PC-3 (cell line): ENCODE measurements at regions not wholly inside any gene's neighbourhood (a gene's known extent, or its start where the extent isn't known, plus 50 kb on each side); places are given as distances from the start of the nearest gene placed in this dataset.

Experiments
- ATAC-seq: fragments of 200-7000 bp; cut with Tn5 transposase; 2 replicates; pipeline ENCODE4 v1.9.1; 2020; ENCODE audit warnings: mild to moderate bottlenecking, moderate library complexity
- BruUV-seq: library from RNA; stranded (reverse); fragments of 400-500 nt; replicated peaks from 2 replicates; lab custom pipeline; 2021; lab: Mats Ljungman, UMichigan
- CTCF ChIA-PET: fragments of 300-600 bp; sonication (Branson Sonifier 250); formaldehyde crosslinking; loops from one replicate; lab custom pipeline; 2022; ENCODE audit warnings: antibody characterized with exemption; lab: Charles Lee
- POLR2A ChIA-PET: fragments of 300-600 bp; sonication (Branson Sonifier 250); formaldehyde crosslinking; loops from one replicate; lab custom pipeline; 2022; ENCODE audit warnings: antibody characterized with exemption; ENCODE audit not compliant: unreplicated experiment; lab: Charles Lee
- DNase-seq: peaks from one replicate; pipeline ENCODE4 v3.0.0-alpha.2; 2015
- H2AFZ ChIP-seq: fragments of 300-600 bp; sonication (generic); 2 replicates; pipeline ENCODE4 v1.6.0; 2016; ENCODE audit warnings: antibody characterized with exemption, low read length
- H3F3A ChIP-seq: fragments of 300-600 bp; sonication (generic); one replicate; pipeline ENCODE4 v1.6.0; 2017; ENCODE audit warnings: antibody characterized with exemption, low read length, control low read depth, mild to moderate bottlenecking; ENCODE audit not compliant: unreplicated experiment
- H3K27ac ChIP-seq: fragments of 300-600 bp; sonication (generic); 2 replicates; pipeline ENCODE4 v1.5.1; 2016; ENCODE audit warnings: mild to moderate bottlenecking, low read length
- H3K27me3 ChIP-seq: fragments of 300-600 bp; sonication (generic); 2 replicates; pipeline ENCODE4 v1.6.1; 2016; ENCODE audit warnings: low read length, mixed read lengths
- H3K36me3 ChIP-seq: fragments of 300-600 bp; sonication (generic); 2 replicates; pipeline ENCODE4 v1.6.1; 2016; ENCODE audit warnings: low read depth, mixed run types, low read length, mixed read lengths
- H3K4me1 ChIP-seq: fragments of 300-600 bp; sonication (generic); 2 replicates; pipeline ENCODE4 v1.5.1; 2016; ENCODE audit warnings: low read length; ENCODE audit not compliant: insufficient read depth
- H3K4me2 ChIP-seq: fragments of 300-600 bp; sonication (generic); 2 replicates; pipeline ENCODE4 v1.6.0; 2016; ENCODE audit warnings: low read length
- H3K4me3 ChIP-seq: fragments of 300-600 bp; sonication (generic); 2 replicates; pipeline ENCODE4 v1.5.1; 2016; ENCODE audit warnings: mild to moderate bottlenecking, low read length, mixed read lengths
- H3K79me2 ChIP-seq: fragments of 300-600 bp; sonication (generic); 2 replicates; pipeline ENCODE4 v1.6.1; 2017; ENCODE audit warnings: low read length, mixed read lengths
- H3K9ac ChIP-seq: fragments of 300-600 bp; sonication (generic); 2 replicates; pipeline ENCODE4 v1.6.0; 2016; ENCODE audit warnings: mild to moderate bottlenecking, low read length
- H3K9me2 ChIP-seq: fragments of 300-600 bp; sonication (generic); replicated peaks from 2 replicates; pipeline ENCODE4 v1.6.1; 2016; ENCODE audit warnings: mixed run types, low read length, mixed read lengths
- H3K9me3 ChIP-seq: fragments of 300-600 bp; sonication (generic); 2 replicates; pipeline ENCODE4 v1.6.1; 2016; ENCODE audit warnings: low read length, mixed read lengths
- H4K20me1 ChIP-seq: fragments of 300-600 bp; sonication (generic); 2 replicates; pipeline ENCODE4 v1.6.1; 2016; ENCODE audit warnings: low read length, mixed read lengths
- EZH2 ChIP-seq: fragments of 300-600 bp; sonication (generic); IDR thresholded peaks from one replicate; pipeline ENCODE4 v1.6.1; 2017; ENCODE audit warnings: antibody characterized with exemption, mild to moderate bottlenecking, low read length; ENCODE audit not compliant: unreplicated experiment
- EZH2phosphoT487 ChIP-seq: fragments of 300-600 bp; sonication (generic); IDR thresholded peaks from 2 replicates; pipeline ENCODE4 v1.6.1; 2018; ENCODE audit warnings: mild to moderate bottlenecking, antibody characterized with exemption, low read length, borderline replicate concordance
- intact Hi-C: fragments of 100-400 bp; cut with micrococcal nuclease; formaldehyde crosslinking; loops from 2 replicates; pipeline ENCODE4 v1.9.0; 2023
- TF ChIP-seq, protein P1 (sequence below): fragments of 300-600 bp; sonication (generic); conservative IDR thresholded peaks from 2 replicates; pipeline ENCODE4 v1.5.1; 2017; ENCODE audit warnings: antibody characterized with exemption, low read depth, mild to moderate bottlenecking, low read length

- TF ChIP-seq EZH2 (no peak), EZH2phosphoT487 (no peak)
- TF ChIP-seq, protein P1, sequence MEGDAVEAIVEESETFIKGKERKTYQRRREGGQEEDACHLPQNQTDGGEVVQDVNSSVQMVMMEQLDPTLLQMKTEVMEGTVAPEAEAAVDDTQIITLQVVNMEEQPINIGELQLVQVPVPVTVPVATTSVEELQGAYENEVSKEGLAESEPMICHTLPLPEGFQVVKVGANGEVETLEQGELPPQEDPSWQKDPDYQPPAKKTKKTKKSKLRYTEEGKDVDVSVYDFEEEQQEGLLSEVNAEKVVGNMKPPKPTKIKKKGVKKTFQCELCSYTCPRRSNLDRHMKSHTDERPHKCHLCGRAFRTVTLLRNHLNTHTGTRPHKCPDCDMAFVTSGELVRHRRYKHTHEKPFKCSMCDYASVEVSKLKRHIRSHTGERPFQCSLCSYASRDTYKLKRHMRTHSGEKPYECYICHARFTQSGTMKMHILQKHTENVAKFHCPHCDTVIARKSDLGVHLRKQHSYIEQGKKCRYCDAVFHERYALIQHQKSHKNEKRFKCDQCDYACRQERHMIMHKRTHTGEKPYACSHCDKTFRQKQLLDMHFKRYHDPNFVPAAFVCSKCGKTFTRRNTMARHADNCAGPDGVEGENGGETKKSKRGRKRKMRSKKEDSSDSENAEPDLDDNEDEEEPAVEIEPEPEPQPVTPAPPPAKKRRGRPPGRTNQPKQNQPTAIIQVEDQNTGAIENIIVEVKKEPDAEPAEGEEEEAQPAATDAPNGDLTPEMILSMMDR: no peak
- DNase-seq (no peak), ATAC-seq (no peak)
- no peaks in the 10 kb centered on the region for H3K9me2 ChIP-seq
- no peak overlapping the region for H3K4me2 ChIP-seq
- ChIA-PET POLR2A (no interaction called here), CTCF (no interaction called here)
- H3K27ac ChIP-seq: no peak overlapping the region
- intact Hi-C loops: no loop called here
- H3K79me2 ChIP-seq: no peaks in the 10 kb centered on the region
- no TSS peak for BruUV-seq
- no peaks in the 10 kb centered on the region for H3K4me1 ChIP-seq
- H3K36me3 ChIP-seq: no peaks in the 10 kb centered on the region
- H3F3A ChIP-seq: no peaks in the 10 kb centered on the region
- no peaks in the 10 kb centered on the region for H3K27me3 ChIP-seq
- no peak overlapping the region for H3K9ac ChIP-seq
- no peak overlapping the region for H3K4me3 ChIP-seq
- H2AFZ ChIP-seq: no peak overlapping the region
- no peaks in the 10 kb centered on the region for H3K9me3 ChIP-seq
- no peaks in the 10 kb centered on the region for H4K20me1 ChIP-seq
Observed at GRCh38 chr5:155726267-155726666, 600.7 kb upstream of the SGCD start.

- Histone ChIP-seq H3K27me3 (no peaks in the 10 kb centered on the region), H3K9ac (no peak overlapping the region), H4K20me1 (no peaks in the 10 kb centered on the region), H2AFZ (no peak overlapping the region), H3K79me2 (no peaks in the 10 kb centered on the region), H3K36me3 (no peaks in the 10 kb centered on the region), H3K9me2 (no peaks in the 10 kb centered on the region), H3K4me1 (no peaks in the 10 kb centered on the region), H3K9me3 (no peaks in the 10 kb centered on the region), H3K27ac (no peak overlapping the region), H3F3A (no peaks in the 10 kb centered on the region), H3K4me2 (no peak overlapping the region), H3K4me3 (no peak overlapping the region)
- BruUV-seq: no TSS peak
- ATAC-seq (no peak), DNase-seq (no peak)
- no peak for TF ChIP-seq EZH2
- no peak for TF ChIP-seq EZH2phosphoT487
- TF ChIP-seq, protein P1: no peak
- intact Hi-C loops: no loop called here
- ChIA-PET CTCF (no interaction called here), POLR2A (no interaction called here)
Observed at GRCh38 chr5:155727512-155728145, 599.3 kb upstream of the SGCD start.

- H2AFZ ChIP-seq: no peak overlapping the region
- H3K36me3 ChIP-seq: no peaks in the 10 kb centered on the region
- DNase-seq (no peak), ATAC-seq (no peak)
- no peaks in the 10 kb centered on the region for H4K20me1 ChIP-seq
- no peaks in the 10 kb centered on the region for H3F3A ChIP-seq
- no peaks in the 10 kb centered on the region for H3K79me2 ChIP-seq
- H3K4me2 ChIP-seq: no peak overlapping the region
- H3K4me1 ChIP-seq: no peaks in the 10 kb centered on the region
- TF ChIP-seq EZH2phosphoT487: no peak
- TF ChIP-seq, protein P1: no peak
- TF ChIP-seq EZH2: no peak
- H3K9ac ChIP-seq: no peak overlapping the region
- H3K9me2 ChIP-seq: no peaks in the 10 kb centered on the region
- ChIA-PET CTCF (no interaction called here), POLR2A (no interaction called here)
- H3K27me3 ChIP-seq: no peaks in the 10 kb centered on the region
- H3K9me3 ChIP-seq: no peaks in the 10 kb centered on the region
- H3K4me3 ChIP-seq: no peak overlapping the region
- no TSS peak for BruUV-seq
- no peak overlapping the region for H3K27ac ChIP-seq
- intact Hi-C loops: no loop called here
Observed at GRCh38 chr5:155728146-155728856, 598.7 kb upstream of the SGCD start.
